ENCODE measurements at regions not wholly inside any gene's neighbourhood (a gene's known extent, or its start where the extent isn't known, plus 50 kb on each side); places are given as distances from the start of the nearest gene placed in this dataset.
"Not testable (repeated sequence)": the region's sequence is repeated elsewhere in the genome, so short reads cannot be mapped to it uniquely, and the experiment has no call there.

- DNase-seq = no peak
Measured at GRCh38 chr6:3921663-3922062, 72.5 kb downstream of the FAM50B start.

DNA sequence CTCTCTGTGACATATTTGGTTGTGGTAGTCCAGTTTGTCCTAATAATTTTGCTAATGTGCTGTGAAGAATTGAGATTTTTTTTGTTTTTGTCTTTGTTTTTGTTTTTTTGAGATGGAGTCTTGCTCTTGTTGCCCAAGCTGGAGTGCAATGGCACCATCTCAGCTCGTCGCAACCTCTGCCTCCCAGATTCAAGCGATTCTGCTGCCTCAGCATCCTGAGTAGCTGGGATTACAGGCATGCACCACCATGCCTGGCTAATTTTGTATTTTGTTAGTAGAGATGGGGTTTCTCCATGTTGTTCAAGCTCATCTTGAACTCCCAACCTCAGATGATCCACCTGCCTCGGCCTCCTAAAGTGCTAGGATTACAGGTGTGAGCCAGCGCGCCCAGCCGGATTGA lies 73.4 kb downstream of the FAM50B start:
- not testable (repeated sequence) for DNase-seq

DNA sequence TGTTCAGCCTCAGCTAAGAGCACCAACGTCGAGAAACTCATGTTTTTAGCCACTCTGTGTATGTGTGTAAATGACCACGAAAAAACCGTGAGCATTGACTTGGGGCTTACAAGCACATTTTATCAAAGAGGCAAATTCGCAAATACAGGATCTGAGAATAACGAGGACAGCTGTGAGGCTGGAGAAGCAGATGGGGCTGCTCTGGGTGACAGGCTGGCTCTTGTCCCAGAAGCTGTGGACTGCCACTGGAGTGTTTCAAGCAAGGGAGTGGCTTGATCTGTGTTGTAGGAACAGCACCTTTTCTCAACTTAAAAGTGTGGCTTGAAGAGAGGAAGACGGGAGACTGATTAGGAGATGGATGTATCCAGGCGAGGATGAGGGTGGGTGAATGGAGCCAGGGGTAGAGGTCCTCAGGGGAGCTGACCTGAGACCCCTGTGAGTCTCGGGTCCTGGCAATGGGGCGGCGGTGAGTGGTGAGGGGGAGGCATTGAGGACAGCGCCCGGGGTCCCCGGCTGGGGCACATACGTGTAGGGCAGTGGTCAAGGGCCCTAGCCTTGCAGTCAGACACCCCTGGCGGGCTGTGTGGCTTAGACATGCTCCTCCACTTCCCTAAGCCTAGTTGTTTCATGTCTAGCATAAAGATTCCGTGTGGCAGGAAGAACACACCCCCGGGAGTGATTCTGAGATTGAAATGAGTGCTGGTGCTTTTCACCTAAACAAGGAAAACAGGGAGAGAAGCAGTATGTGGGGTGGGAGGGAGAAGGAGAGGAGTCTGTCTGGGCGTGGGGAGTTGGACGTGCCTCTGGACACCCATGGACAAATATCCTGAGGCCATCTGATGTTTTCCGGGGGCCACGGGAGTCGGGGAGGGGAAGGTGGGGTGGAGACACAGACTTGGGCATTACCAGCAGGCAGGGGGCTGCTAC lies 76.3 kb downstream of the FAM50B start:
- not testable (repeated sequence) for DNase-seq

DNA sequence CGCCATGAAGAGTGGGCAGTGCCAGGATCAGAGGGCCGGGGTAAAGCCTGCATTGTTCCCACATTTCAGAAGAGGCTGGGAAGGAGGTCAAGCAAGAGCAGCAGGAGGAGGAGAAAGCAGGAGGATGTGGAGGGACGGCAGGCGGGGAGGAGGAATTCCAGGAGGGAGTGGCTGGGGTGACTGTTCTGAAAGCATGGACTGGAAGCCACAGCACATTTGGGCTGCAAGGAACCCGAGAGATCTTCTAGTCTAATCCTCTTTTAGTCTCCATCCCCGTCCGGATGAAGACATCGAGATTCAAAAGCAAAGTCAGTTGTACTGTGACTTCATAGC lies 76.9 kb downstream of the FAM50B start:
- no peak for DNase-seq

DNA sequence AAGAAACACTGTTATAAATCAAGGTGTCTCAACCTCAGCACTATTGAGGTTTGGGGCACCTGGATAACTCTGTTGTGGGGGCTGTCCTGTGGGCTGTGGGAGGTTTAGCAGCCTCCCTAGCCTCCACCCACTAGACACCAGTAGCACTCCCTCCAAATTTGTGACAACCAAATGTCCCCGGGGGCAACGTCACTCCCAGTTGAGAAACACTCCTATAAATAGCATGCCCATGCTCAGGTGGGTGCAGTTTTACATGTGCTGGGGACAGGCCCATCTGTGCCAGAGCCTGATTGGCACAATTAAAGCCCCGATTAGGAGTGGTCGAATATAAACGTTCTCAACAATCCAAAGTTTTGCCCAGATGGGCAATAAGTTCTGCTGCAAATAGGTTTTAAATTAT lies 78.9 kb downstream of the FAM50B start:
- DNase-seq = no peak

GRCh38 chr6:3929281-3929798 lies 80.2 kb downstream of the FAM50B start:
- no peak for DNase-seq

DNA sequence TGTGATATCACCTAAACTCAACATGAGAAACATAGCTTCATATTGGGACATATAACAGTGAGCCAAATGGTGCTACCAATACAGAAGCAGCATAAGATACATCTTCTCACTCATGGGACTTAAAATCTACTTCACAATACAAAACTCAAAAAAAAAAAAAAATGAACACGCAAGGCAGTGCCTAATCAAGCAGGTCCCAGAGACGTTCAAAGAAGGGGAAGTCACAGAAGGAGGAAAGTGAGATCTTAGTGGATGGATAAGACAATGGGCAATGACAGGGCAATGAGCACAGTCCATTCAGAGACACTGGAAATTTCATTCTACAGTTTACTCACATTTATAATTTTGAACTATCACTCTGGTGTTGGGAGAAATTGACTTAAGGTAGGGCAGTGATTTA lies 88.3 kb downstream of the FAM50B start:
- DNase-seq = no peak

GRCh38 chr6:3938715-3939367 lies 89.7 kb downstream of the FAM50B start:
- DNase-seq = no peak

- no peak for DNase-seq
Measured at GRCh38 chr6:3939368-3939958, 90.3 kb downstream of the FAM50B start.

- DNase-seq = no peak
Measured at GRCh38 chr6:3939964-3940363, 90.8 kb downstream of the FAM50B start.

DNA sequence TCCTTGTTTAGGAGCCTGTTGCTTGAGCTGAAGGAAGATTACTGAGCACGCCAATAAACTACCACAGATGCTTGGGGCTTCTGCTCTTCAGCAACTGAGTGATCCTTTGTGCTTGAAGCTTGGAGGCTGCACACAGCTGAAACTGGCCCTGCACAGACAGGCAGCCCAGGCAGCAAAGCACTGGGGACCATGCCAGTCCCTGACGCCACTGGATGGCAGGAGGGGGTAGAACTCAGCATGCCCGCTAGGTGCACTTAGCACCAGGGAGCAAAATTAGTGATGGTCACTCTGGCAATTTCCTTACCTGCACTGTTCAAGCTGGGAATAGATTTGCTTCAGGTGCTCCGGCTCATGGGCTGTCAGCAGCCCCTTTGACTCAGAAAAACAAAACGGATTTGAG lies 91.5 kb downstream of the FAM50B start:
- no peak for DNase-seq

DNA sequence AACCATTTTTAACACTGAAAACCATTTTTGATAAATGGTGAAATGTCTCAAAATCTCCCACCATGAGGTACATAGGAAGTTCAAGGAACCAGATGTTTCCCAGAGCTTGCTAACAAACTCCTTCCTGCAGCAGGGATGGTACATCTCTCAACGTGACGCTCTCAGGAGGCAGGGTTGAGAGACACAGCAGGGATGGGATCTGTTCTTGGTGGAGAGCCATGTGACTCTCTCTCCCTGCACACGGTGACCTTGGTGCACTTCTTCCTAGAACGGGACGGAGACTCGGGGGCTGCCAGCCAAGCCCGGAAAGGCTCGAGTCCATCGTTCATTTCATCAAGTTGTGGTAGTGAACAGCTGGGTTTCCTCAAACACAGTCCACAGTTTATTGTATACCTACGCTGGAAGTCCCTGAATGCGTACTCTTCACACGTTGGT lies 94.2 kb downstream of the FAM50B start:
- DNase-seq = no peak

GRCh38 chr6:3944246-3944645 lies 95.1 kb downstream of the FAM50B start:
- DNase-seq = no peak

DNA sequence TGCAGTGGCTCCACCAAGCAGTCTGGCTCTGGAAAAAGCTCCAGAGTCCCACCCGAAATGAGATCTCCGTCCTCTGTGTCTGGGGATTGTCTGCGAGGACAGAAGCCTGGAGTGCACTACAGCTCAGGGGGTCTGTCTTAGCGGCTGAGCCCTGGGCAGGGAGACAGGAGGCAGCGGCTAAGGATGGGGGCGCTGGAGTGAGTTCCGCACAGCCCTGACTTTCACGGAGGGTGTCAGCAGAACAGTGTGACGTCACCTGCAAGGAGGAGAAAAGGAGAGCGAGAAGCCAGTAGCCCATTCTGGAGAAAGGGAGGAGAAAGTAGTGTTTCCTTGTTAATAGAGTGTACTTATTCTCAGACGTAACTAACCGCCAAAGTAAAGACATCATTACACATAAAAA lies 97.6 kb downstream of the FAM50B start:
- DNase-seq = no peak

DNA sequence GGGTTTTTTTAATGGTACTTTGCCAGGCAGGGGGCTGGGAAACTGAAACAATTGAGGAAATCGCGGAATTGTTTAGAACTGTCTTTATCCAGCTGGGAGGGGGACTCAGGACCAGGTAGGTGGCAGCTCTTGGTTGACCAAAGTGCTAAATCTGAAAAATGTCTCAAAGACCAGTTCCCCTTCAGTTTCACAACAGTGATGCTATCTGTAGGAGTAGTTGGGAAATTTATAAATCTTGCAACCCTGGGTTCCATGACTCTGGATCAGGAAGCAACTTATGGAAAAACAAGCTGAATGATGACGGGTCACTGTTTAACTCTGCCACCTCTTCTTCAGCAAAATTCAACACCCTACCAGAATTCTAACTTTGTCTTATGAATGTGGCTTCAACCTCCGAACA lies 99.7 kb downstream of the FAM50B start:
- no peak for DNase-seq

DNA sequence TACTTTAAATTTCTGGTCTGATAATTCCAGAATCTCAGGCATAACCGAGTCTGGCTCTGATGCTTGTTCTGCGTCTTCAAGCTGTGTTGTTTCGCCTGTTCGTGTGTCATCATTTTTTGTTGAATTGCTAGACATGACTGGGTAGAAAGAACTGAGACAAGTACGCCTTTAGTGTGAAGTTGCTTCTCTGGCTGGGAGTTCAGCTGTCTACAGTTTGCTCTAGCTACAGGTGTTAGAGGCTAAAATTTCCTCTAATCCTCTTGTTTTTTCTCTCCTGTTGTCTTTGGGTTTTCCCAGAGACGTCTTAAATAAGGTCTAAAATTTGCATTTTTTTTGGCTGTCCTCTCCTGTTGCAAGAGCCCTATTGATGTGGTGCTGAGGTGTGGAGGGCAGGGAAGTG lies 100.3 kb downstream of the FAM50B start:
- no peak for DNase-seq

GRCh38 chr6:3956054-3956453 lies 106.9 kb downstream of the FAM50B start:
- DNase-seq = no peak

GRCh38 chr6:3957321-3957720 lies 108.1 kb downstream of the FAM50B start:
- no peak for DNase-seq

DNA sequence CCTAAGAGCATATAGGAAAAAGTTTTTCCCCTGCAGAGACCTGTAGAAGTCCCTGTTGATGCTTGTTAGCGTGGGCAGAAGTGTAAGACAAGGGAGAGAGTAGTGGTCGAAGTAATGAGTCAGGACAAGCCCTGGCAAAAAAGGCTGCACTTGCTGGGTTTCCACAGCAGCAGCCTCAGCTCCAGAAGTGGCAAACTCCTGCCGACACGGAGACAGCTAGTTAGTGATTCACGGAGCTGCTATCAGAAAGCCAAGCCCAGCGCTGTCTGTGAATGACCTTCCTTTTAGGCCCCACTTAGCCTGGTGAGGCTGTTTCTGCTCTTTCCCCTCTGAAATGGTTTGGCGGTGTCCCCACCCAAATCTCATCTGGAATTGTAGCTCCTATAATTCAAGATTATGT lies 109.1 kb downstream of the FAM50B start:
- DNase-seq = no peak

DNA sequence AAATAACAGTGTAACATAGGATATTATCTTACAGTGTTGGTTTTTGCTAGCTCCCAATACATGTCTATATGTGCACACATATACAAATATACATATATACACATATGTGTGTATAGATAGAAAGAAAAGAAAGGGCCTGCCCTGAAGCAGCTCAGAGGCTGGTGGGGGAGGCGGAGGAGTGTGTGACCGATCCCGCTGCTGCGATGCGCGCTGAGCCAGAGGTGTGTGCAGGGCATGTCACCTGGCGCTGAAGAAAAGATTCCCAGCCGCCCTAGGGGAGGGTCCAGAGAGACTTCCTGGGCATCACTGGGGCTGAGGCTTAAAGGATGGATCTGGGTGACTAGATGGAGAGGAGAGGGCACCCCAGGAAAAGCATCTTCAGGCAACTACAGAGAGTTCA lies 110.2 kb downstream of the FAM50B start:
- no peak for DNase-seq

DNA sequence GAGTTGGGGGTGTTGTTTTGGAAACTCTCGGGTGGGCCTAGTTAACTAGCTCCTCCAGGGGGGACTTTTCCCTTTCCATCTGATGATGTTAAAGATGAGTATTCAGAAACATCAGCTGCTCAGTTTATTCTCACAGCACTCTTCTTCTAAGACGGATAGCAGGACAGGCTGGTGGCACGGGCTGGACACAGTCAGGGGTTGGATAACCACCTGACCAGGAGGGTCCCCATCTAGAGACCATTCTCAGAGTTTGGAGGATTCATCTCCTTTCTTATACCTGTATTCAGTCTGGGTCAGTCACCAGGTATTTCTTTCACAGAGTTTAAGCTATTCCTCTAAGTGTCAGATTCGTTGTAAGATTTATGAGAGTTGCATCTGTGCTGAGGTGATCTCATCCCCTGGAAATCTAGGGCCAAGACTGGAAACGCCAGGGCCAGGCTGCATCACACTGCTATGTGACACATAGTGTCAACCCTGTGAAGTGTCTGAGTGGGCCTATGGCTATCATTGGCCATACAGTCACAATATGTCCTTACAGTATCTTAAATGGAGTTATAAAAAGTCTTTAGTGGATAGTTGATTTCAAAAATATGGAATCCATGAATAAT lies 111.7 kb downstream of the FAM50B start:
- DNase-seq = no peak

GRCh38 chr6:3961581-3962215 lies 112.5 kb downstream of the FAM50B start:
- DNase-seq = no peak
